ENCODE measurements at regions not wholly inside any gene's neighbourhood (a gene's known extent, or its start where the extent isn't known, plus 50 kb on each side); places are given as distances from the start of the nearest gene placed in this dataset.

- Mint-ChIP-seq H3K27ac (no peak overlapping the region), H3K9me3 (peaks cover 5% of the 10 kb centered on the region), H3K4me1 (no peaks in the 10 kb centered on the region), H3K4me3 (no peak overlapping the region), H3K36me3 (ENCODE audit: low read depth) (no peaks in the 10 kb centered on the region), H3K27me3 (ENCODE audit: low read depth) (peaks cover 32% of the 10 kb centered on the region)
- TF ChIP-seq CTCF (IDR thresholded peaks at IDR 0.05; ENCODE audit: unreplicated experiment in 3 of 3): no peak
Measured at GRCh38 chr22:49545606-49546005, 282.1 kb downstream of the BRD1 start.

- H3K27ac Mint-ChIP-seq: no peak overlapping the region
- TF ChIP-seq CTCF (IDR thresholded peaks at IDR 0.05; ENCODE audit: unreplicated experiment in 3 of 3): no peak
- no peaks in the 10 kb centered on the region for H3K4me1 Mint-ChIP-seq
- peaks cover 4% of the 10 kb centered on the region for H3K9me3 Mint-ChIP-seq
- H3K4me3 Mint-ChIP-seq: no peak overlapping the region
- H3K27me3 Mint-ChIP-seq (ENCODE audit: low read depth): peaks cover 31% of the 10 kb centered on the region
- H3K36me3 Mint-ChIP-seq (ENCODE audit: low read depth): no peaks in the 10 kb centered on the region
Measured at GRCh38 chr22:49544286-49544685, 283.4 kb downstream of the BRD1 start.

GRCh38 chr22:49543876-49544275, 283.8 kb downstream of the BRD1 start:
- H3K27me3 Mint-ChIP-seq (ENCODE audit: low read depth): peaks cover 31% of the 10 kb centered on the region
- TF ChIP-seq CTCF (IDR thresholded peaks at IDR 0.05; ENCODE audit: unreplicated experiment in 3 of 3): no peak

GRCh38 chr22:49541693-49542230, 285.9 kb downstream of the BRD1 start:
- H3K27me3 Mint-ChIP-seq (ENCODE audit: low read depth): peaks cover 30% of the 10 kb centered on the region
- no peak overlapping the region for H3K4me3 Mint-ChIP-seq
- TF ChIP-seq CTCF (IDR thresholded peaks at IDR 0.05; ENCODE audit: unreplicated experiment in 3 of 3): no peak
- H3K4me1 Mint-ChIP-seq: peaks cover 2% of the 10 kb centered on the region
- no peaks in the 10 kb centered on the region for H3K36me3 Mint-ChIP-seq (ENCODE audit: low read depth)
- no peak overlapping the region for H3K27ac Mint-ChIP-seq
- peaks cover 2% of the 10 kb centered on the region for H3K9me3 Mint-ChIP-seq

More at GRCh38 chr22:49543876-49544275, 283.8 kb downstream of the BRD1 start:
- H3K4me3 Mint-ChIP-seq: no peak overlapping the region
- H3K4me1 Mint-ChIP-seq: no peaks in the 10 kb centered on the region
- H3K27ac Mint-ChIP-seq: no peak overlapping the region
- no peaks in the 10 kb centered on the region for H3K36me3 Mint-ChIP-seq (ENCODE audit: low read depth)
- peaks cover 4% of the 10 kb centered on the region for H3K9me3 Mint-ChIP-seq

- no peaks in the 10 kb centered on the region for H3K36me3 Mint-ChIP-seq (ENCODE audit: low read depth)
- peaks cover 2% of the 10 kb centered on the region for H3K9me3 Mint-ChIP-seq
- peaks cover 33% of the 10 kb centered on the region for H3K27me3 Mint-ChIP-seq (ENCODE audit: low read depth)
- no peak overlapping the region for H3K4me3 Mint-ChIP-seq
- peaks cover 9% of the 10 kb centered on the region for H3K4me1 Mint-ChIP-seq
- no peak overlapping the region for H3K27ac Mint-ChIP-seq
- no peak for TF ChIP-seq CTCF (IDR thresholded peaks at IDR 0.05; ENCODE audit: unreplicated experiment in 3 of 3)
Measured at GRCh38 chr22:49540913-49541692, 286.6 kb downstream of the BRD1 start.

Data from nephron (organoid).